A673 (cell line): ENCODE measurements at regions not wholly inside any gene's neighbourhood (a gene's known extent, or its start where the extent isn't known, plus 50 kb on each side); places are given as distances from the start of the nearest gene placed in this dataset.

Experiments
- EZH2 ChIP-seq: fragments of 200-600 bp; sonication (generic); IDR thresholded peaks from 2 replicates; pipeline ENCODE4 v1.6.1; 2017; ENCODE audit warnings: borderline replicate concordance, low read depth, mild to moderate bottlenecking, mixed read lengths, antibody characterized with exemption, low read length; ENCODE audit not compliant: poor library complexity, severe bottlenecking
- TF ChIP-seq, protein P1 (sequence below): fragments of 300-800, 200-600 bp; sonication (generic); conservative IDR thresholded peaks from 2 replicates; pipeline ENCODE4 v1.5.1; 2017; ENCODE audit warnings: low read depth, mild to moderate bottlenecking, antibody characterized with exemption, low read length, moderate library complexity, mixed read lengths

DNA sequence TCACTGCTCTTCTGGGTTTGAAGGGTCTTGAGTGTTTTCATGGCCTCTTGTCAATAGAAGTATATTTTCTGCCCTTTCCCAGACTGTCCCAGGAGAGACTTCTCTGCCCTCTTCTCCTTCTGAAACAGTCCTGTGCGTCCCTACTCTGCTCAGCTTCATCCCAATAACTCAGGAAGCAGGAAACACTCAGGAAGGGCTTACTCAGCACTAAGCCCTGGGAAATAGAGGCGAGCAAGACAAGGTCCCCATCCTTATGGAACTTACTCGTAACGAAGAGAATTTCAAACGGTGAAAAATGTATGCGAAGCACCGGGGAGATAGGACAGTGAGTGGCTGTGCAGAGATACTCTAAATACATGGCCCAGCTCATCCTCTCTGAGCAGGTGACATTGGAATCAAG is 52.8 kb upstream of the TFRC start:
- TF ChIP-seq, protein P1, sequence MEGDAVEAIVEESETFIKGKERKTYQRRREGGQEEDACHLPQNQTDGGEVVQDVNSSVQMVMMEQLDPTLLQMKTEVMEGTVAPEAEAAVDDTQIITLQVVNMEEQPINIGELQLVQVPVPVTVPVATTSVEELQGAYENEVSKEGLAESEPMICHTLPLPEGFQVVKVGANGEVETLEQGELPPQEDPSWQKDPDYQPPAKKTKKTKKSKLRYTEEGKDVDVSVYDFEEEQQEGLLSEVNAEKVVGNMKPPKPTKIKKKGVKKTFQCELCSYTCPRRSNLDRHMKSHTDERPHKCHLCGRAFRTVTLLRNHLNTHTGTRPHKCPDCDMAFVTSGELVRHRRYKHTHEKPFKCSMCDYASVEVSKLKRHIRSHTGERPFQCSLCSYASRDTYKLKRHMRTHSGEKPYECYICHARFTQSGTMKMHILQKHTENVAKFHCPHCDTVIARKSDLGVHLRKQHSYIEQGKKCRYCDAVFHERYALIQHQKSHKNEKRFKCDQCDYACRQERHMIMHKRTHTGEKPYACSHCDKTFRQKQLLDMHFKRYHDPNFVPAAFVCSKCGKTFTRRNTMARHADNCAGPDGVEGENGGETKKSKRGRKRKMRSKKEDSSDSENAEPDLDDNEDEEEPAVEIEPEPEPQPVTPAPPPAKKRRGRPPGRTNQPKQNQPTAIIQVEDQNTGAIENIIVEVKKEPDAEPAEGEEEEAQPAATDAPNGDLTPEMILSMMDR = no peak
- no peak for TF ChIP-seq EZH2
